Stomach (tissue), 4 donors: ENCODE measurements at regions not wholly inside any gene's neighbourhood (a gene's known extent, or its start where the extent isn't known, plus 50 kb on each side); places are given as distances from the start of the nearest gene placed in this dataset.

ENCODE experiments used
- POLR2AphosphoS5 ChIP-seq, 3 donors: sonication (generic); formaldehyde crosslinking; IDR thresholded peaks; one replicate each; pipeline ENCODE4 v1.6.1; 2016; ENCODE audit warnings: antibody characterized with exemption in 3 of 3
- TF ChIP-seq, protein P1 (sequence below), 7 experiments: fragments of 450-650 bp in 4 of 7; fragments of 200-600 bp in 3 of 7; sonication (generic) in 3 of 7; IDR thresholded peaks; one replicate each; pipeline ENCODE4 v1.5.1; 2016 to 2019; ENCODE audit warnings: antibody characterized with exemption in 7 of 7, control low read depth in 2 of 7, mild to moderate bottlenecking in 1 of 7

DNA sequence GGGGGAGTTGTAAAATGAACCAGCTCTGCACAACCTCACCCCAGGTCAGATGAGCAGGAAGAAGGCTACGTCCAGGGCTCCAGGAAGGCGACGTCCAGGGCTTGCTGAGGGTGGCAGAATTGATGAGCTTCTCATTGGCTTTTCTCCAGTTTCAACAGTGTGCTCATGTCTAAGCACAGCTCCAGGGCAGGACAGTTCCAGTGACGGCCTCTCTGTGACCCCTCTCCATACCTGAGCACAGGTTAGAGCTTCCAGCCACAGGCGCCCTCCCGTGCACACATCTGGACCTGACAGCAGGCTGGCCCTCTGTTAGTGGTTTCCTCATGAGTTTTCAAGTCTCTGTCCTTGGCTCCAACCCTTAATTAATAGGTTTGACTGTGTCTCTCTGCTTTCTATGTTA is 327.6 kb downstream of the ZNF516 start:
- TF ChIP-seq, protein P1, sequence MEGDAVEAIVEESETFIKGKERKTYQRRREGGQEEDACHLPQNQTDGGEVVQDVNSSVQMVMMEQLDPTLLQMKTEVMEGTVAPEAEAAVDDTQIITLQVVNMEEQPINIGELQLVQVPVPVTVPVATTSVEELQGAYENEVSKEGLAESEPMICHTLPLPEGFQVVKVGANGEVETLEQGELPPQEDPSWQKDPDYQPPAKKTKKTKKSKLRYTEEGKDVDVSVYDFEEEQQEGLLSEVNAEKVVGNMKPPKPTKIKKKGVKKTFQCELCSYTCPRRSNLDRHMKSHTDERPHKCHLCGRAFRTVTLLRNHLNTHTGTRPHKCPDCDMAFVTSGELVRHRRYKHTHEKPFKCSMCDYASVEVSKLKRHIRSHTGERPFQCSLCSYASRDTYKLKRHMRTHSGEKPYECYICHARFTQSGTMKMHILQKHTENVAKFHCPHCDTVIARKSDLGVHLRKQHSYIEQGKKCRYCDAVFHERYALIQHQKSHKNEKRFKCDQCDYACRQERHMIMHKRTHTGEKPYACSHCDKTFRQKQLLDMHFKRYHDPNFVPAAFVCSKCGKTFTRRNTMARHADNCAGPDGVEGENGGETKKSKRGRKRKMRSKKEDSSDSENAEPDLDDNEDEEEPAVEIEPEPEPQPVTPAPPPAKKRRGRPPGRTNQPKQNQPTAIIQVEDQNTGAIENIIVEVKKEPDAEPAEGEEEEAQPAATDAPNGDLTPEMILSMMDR (IDR thresholded peaks at IDR 0.05), result no peak
- no peak for TF ChIP-seq POLR2AphosphoS5 (IDR thresholded peaks at IDR 0.05)
